GM12874 (cell line): ENCODE measurements at regions not wholly inside any gene's neighbourhood (a gene's known extent, or its start where the extent isn't known, plus 50 kb on each side); places are given as distances from the start of the nearest gene placed in this dataset.

Source experiments
- CTCF ChIP-seq: IDR thresholded peaks from 2 replicates; pipeline ENCODE4 v1.5.1; 2011; ENCODE audit warnings: low read depth, mild to moderate bottlenecking, control low read depth, low read length, moderate library complexity; ENCODE audit not compliant: insufficient read depth

- TF ChIP-seq CTCF = no peak
Observed at GRCh38 chr14:51563560-51563959, 88.2 kb upstream of the FRMD6 start.

GRCh38 chr14:51564460-51564859 lies 87.2 kb upstream of the FRMD6 start:
- no peak for TF ChIP-seq CTCF

- TF ChIP-seq CTCF = no peak
Observed at GRCh38 chr14:51564986-51565604, 86.6 kb upstream of the FRMD6 start.

- TF ChIP-seq CTCF = no peak
Observed at GRCh38 chr14:51566831-51567582, 84.7 kb upstream of the FRMD6 start.

- TF ChIP-seq CTCF = no peak
Observed at GRCh38 chr14:51568366-51568765, 83.3 kb upstream of the FRMD6 start.

GRCh38 chr14:51573607-51574006 lies 78.1 kb upstream of the FRMD6 start:
- no peak for TF ChIP-seq CTCF

GRCh38 chr14:51574009-51574408 lies 77.7 kb upstream of the FRMD6 start:
- no peak for TF ChIP-seq CTCF
